SK-N-SH (cell line): ENCODE measurements at regions not wholly inside any gene's neighbourhood (a gene's known extent, or its start where the extent isn't known, plus 50 kb on each side); places are given as distances from the start of the nearest gene placed in this dataset.

ENCODE experiments used
- CTCF ChIA-PET: fragments of 300-600, 350-600 bp; formaldehyde crosslinking; extraction: SDS; loops from one replicate; lab custom pipeline; 2021; lab: Yijun Ruan, JAX
- POLR2A ChIA-PET: fragments of 350-600 bp; sonication (Branson Sonifier 250); formaldehyde crosslinking; extraction: SDS; loops from one replicate; lab custom pipeline; 2020; ENCODE audit warnings: antibody characterized with exemption, inconsistent platforms; lab: Yijun Ruan, JAX
- DNase-seq: peaks from one replicate; pipeline ENCODE4 v3.0.0; 2012
- H2AFZ ChIP-seq: fragments of 200-600 bp; sonication (generic); 2 replicates; pipeline ENCODE4 v1.8.1; 2016; ENCODE audit warnings: antibody characterized with exemption, mild to moderate bottlenecking, low read depth
- H3F3A ChIP-seq: fragments of 200-600 bp; sonication (generic); replicated peaks from 2 replicates; pipeline ENCODE3; 2016; ENCODE audit warnings: antibody characterized with exemption, mild to moderate bottlenecking; ENCODE audit not compliant: insufficient read depth
- H3K27ac ChIP-seq, 2 experiments: fragments of 200-500 bp in 1 of 2; fragments of 200-600 bp in 1 of 2; sonication (Bioruptor generic) in 1 of 2; sonication (generic), shearing (Covaris generic) in 1 of 2; 2 replicates each; pipeline versions ENCODE4 v1.5.1 to v1.6.1; 2014 to 2016; ENCODE audit warnings: low read depth in 2 of 2, inconsistent platforms in 1 of 2, low read length in 1 of 2, mild to moderate bottlenecking in 1 of 2, mixed read lengths in 1 of 2
- H3K27me3 ChIP-seq: fragments of 200-600 bp; sonication (generic), shearing (Covaris generic); 2 replicates; pipeline ENCODE4 v1.6.1; 2016; ENCODE audit warnings: mixed run types; ENCODE audit not compliant: insufficient read depth
- H3K36me3 ChIP-seq, 2 experiments: fragments of 200-500 bp in 1 of 2; fragments of 200-600 bp in 1 of 2; sonication (Bioruptor generic) in 1 of 2; sonication (generic) in 1 of 2; replicated peaks in 1 of 2; 2 replicates each; pipeline versions ENCODE3 to v1.5.1; 2014 to 2016; ENCODE audit warnings: low read length in 1 of 2, mild to moderate bottlenecking in 1 of 2; ENCODE audit not compliant: insufficient read depth in 2 of 2, control insufficient read depth in 1 of 2
- H3K4me1 ChIP-seq, 2 experiments: fragments of 200-500 bp in 1 of 2; fragments of 200-600 bp in 1 of 2; sonication (Bioruptor generic) in 1 of 2; sonication (generic), shearing (Covaris generic) in 1 of 2; 2 replicates each; pipeline versions ENCODE4 v1.5.1 to v1.6.1; 2014 to 2016; ENCODE audit warnings: low read depth in 1 of 2, low read length in 1 of 2, mixed run types in 1 of 2; ENCODE audit not compliant: insufficient read depth in 2 of 2, control insufficient read depth in 1 of 2
- H3K4me2 ChIP-seq: fragments of 200-600 bp; sonication (generic), shearing (Covaris generic); 2 replicates; pipeline ENCODE4 v1.6.1; 2017; ENCODE audit warnings: mixed run types
- H3K4me3 ChIP-seq, 2 experiments: fragments of 200-500 bp in 1 of 2; fragments of 200-600 bp in 1 of 2; sonication (Bioruptor generic) in 1 of 2; sonication (generic), shearing (Covaris generic) in 1 of 2; 2 replicates each; pipeline versions ENCODE4 v1.5.1 to v1.8.1; 2014 to 2016; ENCODE audit warnings: low read depth in 2 of 2, inconsistent platforms in 1 of 2, low read length in 1 of 2, mild to moderate bottlenecking in 1 of 2, mixed read lengths in 1 of 2, moderate library complexity in 1 of 2
- H3K79me2 ChIP-seq: fragments of 200-600 bp; sonication (generic); 2 replicates; pipeline ENCODE4 v1.8.1; 2017; ENCODE audit warnings: mild to moderate bottlenecking; ENCODE audit not compliant: insufficient read depth
- H3K9ac ChIP-seq: fragments of 200-600 bp; sonication (generic); 2 replicates; pipeline ENCODE4 v1.6.1; 2017; ENCODE audit warnings: mixed run types
- H3K9me2 ChIP-seq: fragments of 200-600 bp; sonication (generic); 2 replicates; pipeline ENCODE4 v1.6.1; 2017; ENCODE audit warnings: mixed run types
- H3K9me3 ChIP-seq: fragments of 200-600 bp; sonication (generic); 2 replicates; pipeline ENCODE4 v1.6.1; 2017; ENCODE audit warnings: mixed run types, mild to moderate bottlenecking, moderate library complexity
- H4K20me1 ChIP-seq: fragments of 200-600 bp; sonication (generic); 2 replicates; pipeline ENCODE4 v1.6.1; 2017; ENCODE audit warnings: mild to moderate bottlenecking, mixed run types; ENCODE audit not compliant: insufficient read depth
- FOSL2 ChIP-seq: IDR thresholded peaks from 2 replicates; pipeline ENCODE4 v1.4.0; 2012; ENCODE audit warnings: low read depth, mild to moderate bottlenecking, moderate library complexity, borderline replicate concordance
- FOXJ3 ChIP-seq: sonication (generic); formaldehyde crosslinking; IDR thresholded peaks from 2 replicates; pipeline ENCODE4 v1.5.1; 2020; ENCODE audit warnings: mild to moderate bottlenecking, missing genetic modification reagents
- FOXM1 ChIP-seq: IDR thresholded peaks from 2 replicates; pipeline ENCODE4 v1.4.0; 2012; ENCODE audit warnings: low read depth, mild to moderate bottlenecking
- MXI1 ChIP-seq: IDR thresholded peaks from 2 replicates; pipeline ENCODE4 v1.6.1; 2012; ENCODE audit warnings: mild to moderate bottlenecking, low read depth, low read length, improper control_type of control experiment
- NFIC ChIP-seq: IDR thresholded peaks from 2 replicates; pipeline ENCODE4 v1.4.0; 2012; ENCODE audit warnings: borderline replicate concordance
- NRF1 ChIP-seq: IDR thresholded peaks from 2 replicates; pipeline ENCODE4 v1.6.1; 2012; ENCODE audit warnings: low read depth, mild to moderate bottlenecking, low read length
- RCOR1 ChIP-seq: fragments of 150-350 bp; IDR thresholded peaks from 2 replicates; pipeline ENCODE4 v1.6.1; 2017; ENCODE audit warnings: antibody characterized with exemption, low read length
- RXRA ChIP-seq: IDR thresholded peaks from 2 replicates; pipeline ENCODE4 v1.4.0; 2012; ENCODE audit warnings: low read depth, mild to moderate bottlenecking, borderline replicate concordance
- SIN3A ChIP-seq: IDR thresholded peaks from 2 replicates; pipeline ENCODE4 v1.6.1; 2012; ENCODE audit warnings: low read depth, mild to moderate bottlenecking, low read length, moderate library complexity, borderline replicate concordance
- WGBS: methylation state at CpG from one replicate; pipeline ENCODE4 v1.1.6; 2017; ENCODE audit warnings: low lambda C conversion rate; 5-methylcytosine and 5-hydroxymethylcytosine counted together
- TF ChIP-seq, protein P1 (sequence below): IDR thresholded peaks from 2 replicates; pipeline ENCODE4 v1.4.0; 2012; ENCODE audit warnings: low read depth, borderline replicate concordance
- TF ChIP-seq, protein P2 (sequence below): IDR thresholded peaks from 2 replicates; pipeline ENCODE4 v1.6.1; 2012; ENCODE audit warnings: mild to moderate bottlenecking, low read depth, low read length, moderate library complexity
- TF ChIP-seq, protein P3 (sequence below): fragments of 150-350 bp; IDR thresholded peaks from 2 replicates; pipeline ENCODE4 v1.6.1; 2017; ENCODE audit warnings: antibody characterized with exemption, low read length, low read depth, borderline replicate concordance

DNA sequence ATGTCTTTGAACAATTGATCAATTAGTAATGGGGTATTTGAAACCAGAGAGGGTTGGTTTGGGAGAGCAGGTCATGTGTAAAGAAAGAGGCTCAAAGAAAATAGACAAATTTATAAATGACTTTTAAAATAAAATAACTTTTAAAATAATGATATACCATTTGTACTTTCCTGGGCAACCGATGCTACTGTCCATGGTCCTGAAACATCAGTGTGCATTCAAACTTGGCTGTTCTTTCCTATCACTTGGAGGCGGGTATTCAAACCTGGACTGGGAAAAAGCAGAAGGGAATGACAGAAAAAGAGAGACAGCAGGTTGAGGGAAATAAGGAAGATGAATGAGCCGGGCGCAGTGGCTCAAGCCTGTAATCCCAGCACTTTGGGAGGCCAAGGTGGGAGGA is 1446.4 kb upstream of the WWC1 start:
- CTCF ChIA-PET = no interaction called here
- no peak overlapping the region for H3K4me3 ChIP-seq
- DNase-seq = no peak

DNA sequence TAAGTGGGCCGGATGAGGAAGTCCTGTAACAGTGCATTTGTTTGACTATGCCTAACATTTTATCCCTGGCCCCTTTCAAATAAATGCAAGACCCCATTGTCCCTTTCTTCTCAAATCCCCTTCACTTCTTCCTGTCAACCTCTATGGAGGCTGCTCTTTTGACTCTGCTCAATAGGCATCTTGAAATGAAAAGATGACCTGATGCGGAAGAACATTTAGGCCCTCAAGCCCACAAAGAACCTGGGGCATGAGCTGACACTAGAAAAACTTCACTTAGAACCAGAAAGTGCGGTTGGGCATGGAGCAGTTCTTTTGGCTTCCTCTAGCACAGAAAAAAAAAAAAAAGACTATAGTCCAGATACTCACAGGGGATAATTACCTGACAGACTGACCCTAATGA is 1434.7 kb upstream of the WWC1 start:
- Histone ChIP-seq H3K9me3 (no peaks in the 10 kb centered on the region; the same call in 1 of the 2 replicates), H3K4me3 (no peak overlapping the region), H4K20me1 (no peaks in the 10 kb centered on the region), H3K79me2 (no peaks in the 10 kb centered on the region), H3K4me2 (no peak overlapping the region), H3K9me2 (no peaks in the 10 kb centered on the region), H3K36me3 (no peaks in the 10 kb centered on the region), H2AFZ (no peak overlapping the region), H3K27me3 (no peaks in the 10 kb centered on the region), H3F3A (no peaks in the 10 kb centered on the region), H3K4me1 (no peaks in the 10 kb centered on the region), H3K9ac (no peak overlapping the region), H3K27ac (no peak overlapping the region)
- CTCF ChIA-PET = interaction anchor here (1.4 kb wide), 1 partner anchor 20 kb away, joined by 4 read pairs; no protein-coding TSS in a partner anchor
- POLR2A ChIA-PET = no interaction called here
- TF ChIP-seq, protein P1, sequence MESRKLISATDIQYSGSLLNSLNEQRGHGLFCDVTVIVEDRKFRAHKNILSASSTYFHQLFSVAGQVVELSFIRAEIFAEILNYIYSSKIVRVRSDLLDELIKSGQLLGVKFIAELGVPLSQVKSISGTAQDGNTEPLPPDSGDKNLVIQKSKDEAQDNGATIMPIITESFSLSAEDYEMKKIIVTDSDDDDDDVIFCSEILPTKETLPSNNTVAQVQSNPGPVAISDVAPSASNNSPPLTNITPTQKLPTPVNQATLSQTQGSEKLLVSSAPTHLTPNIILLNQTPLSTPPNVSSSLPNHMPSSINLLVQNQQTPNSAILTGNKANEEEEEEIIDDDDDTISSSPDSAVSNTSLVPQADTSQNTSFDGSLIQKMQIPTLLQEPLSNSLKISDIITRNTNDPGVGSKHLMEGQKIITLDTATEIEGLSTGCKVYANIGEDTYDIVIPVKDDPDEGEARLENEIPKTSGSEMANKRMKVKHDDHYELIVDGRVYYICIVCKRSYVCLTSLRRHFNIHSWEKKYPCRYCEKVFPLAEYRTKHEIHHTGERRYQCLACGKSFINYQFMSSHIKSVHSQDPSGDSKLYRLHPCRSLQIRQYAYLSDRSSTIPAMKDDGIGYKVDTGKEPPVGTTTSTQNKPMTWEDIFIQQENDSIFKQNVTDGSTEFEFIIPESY = no peak
- no peak for TF ChIP-seq FOSL2
- no peak for TF ChIP-seq MXI1
- TF ChIP-seq NRF1 = no peak
- TF ChIP-seq NFIC = no peak
- TF ChIP-seq, protein P2, sequence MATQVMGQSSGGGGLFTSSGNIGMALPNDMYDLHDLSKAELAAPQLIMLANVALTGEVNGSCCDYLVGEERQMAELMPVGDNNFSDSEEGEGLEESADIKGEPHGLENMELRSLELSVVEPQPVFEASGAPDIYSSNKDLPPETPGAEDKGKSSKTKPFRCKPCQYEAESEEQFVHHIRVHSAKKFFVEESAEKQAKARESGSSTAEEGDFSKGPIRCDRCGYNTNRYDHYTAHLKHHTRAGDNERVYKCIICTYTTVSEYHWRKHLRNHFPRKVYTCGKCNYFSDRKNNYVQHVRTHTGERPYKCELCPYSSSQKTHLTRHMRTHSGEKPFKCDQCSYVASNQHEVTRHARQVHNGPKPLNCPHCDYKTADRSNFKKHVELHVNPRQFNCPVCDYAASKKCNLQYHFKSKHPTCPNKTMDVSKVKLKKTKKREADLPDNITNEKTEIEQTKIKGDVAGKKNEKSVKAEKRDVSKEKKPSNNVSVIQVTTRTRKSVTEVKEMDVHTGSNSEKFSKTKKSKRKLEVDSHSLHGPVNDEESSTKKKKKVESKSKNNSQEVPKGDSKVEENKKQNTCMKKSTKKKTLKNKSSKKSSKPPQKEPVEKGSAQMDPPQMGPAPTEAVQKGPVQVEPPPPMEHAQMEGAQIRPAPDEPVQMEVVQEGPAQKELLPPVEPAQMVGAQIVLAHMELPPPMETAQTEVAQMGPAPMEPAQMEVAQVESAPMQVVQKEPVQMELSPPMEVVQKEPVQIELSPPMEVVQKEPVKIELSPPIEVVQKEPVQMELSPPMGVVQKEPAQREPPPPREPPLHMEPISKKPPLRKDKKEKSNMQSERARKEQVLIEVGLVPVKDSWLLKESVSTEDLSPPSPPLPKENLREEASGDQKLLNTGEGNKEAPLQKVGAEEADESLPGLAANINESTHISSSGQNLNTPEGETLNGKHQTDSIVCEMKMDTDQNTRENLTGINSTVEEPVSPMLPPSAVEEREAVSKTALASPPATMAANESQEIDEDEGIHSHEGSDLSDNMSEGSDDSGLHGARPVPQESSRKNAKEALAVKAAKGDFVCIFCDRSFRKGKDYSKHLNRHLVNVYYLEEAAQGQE = no peak
- no peak for TF ChIP-seq FOXJ3 (CRISPR knock-in tag)
- no peak for TF ChIP-seq SIN3A
- TF ChIP-seq, protein P3, sequence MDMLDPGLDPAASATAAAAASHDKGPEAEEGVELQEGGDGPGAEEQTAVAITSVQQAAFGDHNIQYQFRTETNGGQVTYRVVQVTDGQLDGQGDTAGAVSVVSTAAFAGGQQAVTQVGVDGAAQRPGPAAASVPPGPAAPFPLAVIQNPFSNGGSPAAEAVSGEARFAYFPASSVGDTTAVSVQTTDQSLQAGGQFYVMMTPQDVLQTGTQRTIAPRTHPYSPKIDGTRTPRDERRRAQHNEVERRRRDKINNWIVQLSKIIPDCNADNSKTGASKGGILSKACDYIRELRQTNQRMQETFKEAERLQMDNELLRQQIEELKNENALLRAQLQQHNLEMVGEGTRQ = no peak
- no peak for TF ChIP-seq RCOR1
- no peak for TF ChIP-seq RXRA
- DNase-seq = no peak
- 50% methylated on average over 3 of the region's 3 CpGs for WGBS

More for the DNA sequence above, 1446.4 kb upstream of the WWC1 start:
- Histone ChIP-seq H3K27ac (no peak overlapping the region), H4K20me1 (no peaks in the 10 kb centered on the region), H3K9me2 (no peaks in the 10 kb centered on the region), H3F3A (no peaks in the 10 kb centered on the region), H2AFZ (no peak overlapping the region), H3K4me2 (no peak overlapping the region), H3K4me1 (no peaks in the 10 kb centered on the region), H3K9ac (no peak overlapping the region), H3K27me3 (no peaks in the 10 kb centered on the region)
- POLR2A ChIA-PET = no interaction called here
- TF ChIP-seq, protein P2 = peak; percentile 84
- no peak for TF ChIP-seq FOXM1
- TF ChIP-seq, all 33 proteins: peak for 1
- Histone ChIP-seq H3K36me3 (no peaks in the 10 kb centered on the region), H3K79me2 (no peaks in the 10 kb centered on the region), H3K9me3 (no peaks in the 10 kb centered on the region)
- WGBS = 40% methylated on average over 4 of the region's 4 CpGs
